ENCODE measurements at regions not wholly inside any gene's neighbourhood (a gene's known extent, or its start where the extent isn't known, plus 50 kb on each side); places are given as distances from the start of the nearest gene placed in this dataset.

- DNase-seq (ENCODE audit: low read depth in 2 of 2): no peak
Measured at GRCh38 chr1:208640295-208640694, 396.1 kb upstream of the PLXNA2 start.

GRCh38 chr1:208641579-208642280 lies 397.5 kb upstream of the PLXNA2 start:
- no peak for DNase-seq (ENCODE audit: low read depth in 2 of 2)

GRCh38 chr1:208643005-208643597 lies 398.9 kb upstream of the PLXNA2 start:
- DNase-seq (ENCODE audit: low read depth in 2 of 2): no peak

GRCh38 chr1:208644401-208645160 lies 400.4 kb upstream of the PLXNA2 start:
- DNase-seq (ENCODE audit: low read depth in 2 of 2): no peak

- no peak for DNase-seq (ENCODE audit: low read depth in 2 of 2)
Measured at GRCh38 chr1:208646431-208646830, 402.2 kb upstream of the PLXNA2 start.

- no peak for DNase-seq (ENCODE audit: low read depth in 2 of 2)
Measured at GRCh38 chr1:208648146-208648545, 404.0 kb upstream of the PLXNA2 start.

- peak in 1 of 2 donors; percentile 1 for DNase-seq (ENCODE audit: low read depth in 2 of 2)
Measured at GRCh38 chr1:208652296-208653160, 408.3 kb upstream of the PLXNA2 start.

- DNase-seq (ENCODE audit: low read depth in 2 of 2): no peak
Measured at GRCh38 chr1:208653426-208653825, 409.2 kb upstream of the PLXNA2 start.

- DNase-seq (ENCODE audit: low read depth in 2 of 2): no peak
Measured at GRCh38 chr1:208654241-208654640, 410.1 kb upstream of the PLXNA2 start.

- no peak for DNase-seq (ENCODE audit: low read depth in 2 of 2)
Measured at GRCh38 chr1:208665936-208666335, 421.8 kb upstream of the PLXNA2 start.

- no peak for DNase-seq (ENCODE audit: low read depth in 2 of 2)
Measured at GRCh38 chr1:208668991-208669390, 424.8 kb upstream of the PLXNA2 start.

GRCh38 chr1:208670778-208671177 lies 426.6 kb upstream of the PLXNA2 start:
- no peak for DNase-seq (ENCODE audit: low read depth in 2 of 2)

GRCh38 chr1:208681878-208682663 lies 437.9 kb upstream of the PLXNA2 start:
- no peak for DNase-seq (ENCODE audit: low read depth in 2 of 2)

GRCh38 chr1:208682664-208683013 lies 438.5 kb upstream of the PLXNA2 start:
- no peak for DNase-seq (ENCODE audit: low read depth in 2 of 2)

GRCh38 chr1:208683141-208683540 lies 439.0 kb upstream of the PLXNA2 start:
- no peak for DNase-seq (ENCODE audit: low read depth in 2 of 2)

GRCh38 chr1:208684192-208684591 lies 440.0 kb upstream of the PLXNA2 start:
- DNase-seq (ENCODE audit: low read depth in 2 of 2): no peak

- DNase-seq (ENCODE audit: low read depth in 2 of 2): no peak
Measured at GRCh38 chr1:208686592-208686991, 442.4 kb upstream of the PLXNA2 start.

- no peak for DNase-seq (ENCODE audit: low read depth in 2 of 2)
Measured at GRCh38 chr1:208688656-208689315, 444.6 kb upstream of the PLXNA2 start.

GRCh38 chr1:208691012-208691411 lies 446.8 kb upstream of the PLXNA2 start:
- no peak for DNase-seq (ENCODE audit: low read depth in 2 of 2)

- DNase-seq (ENCODE audit: low read depth in 2 of 2): no peak
Measured at GRCh38 chr1:208709981-208710380, 465.8 kb upstream of the PLXNA2 start.

GRCh38 chr1:208714323-208714722 lies 470.1 kb upstream of the PLXNA2 start:
- no peak for DNase-seq (ENCODE audit: low read depth in 2 of 2)

All from stimulated activated CD4-positive, alpha-beta T cell treated with anti-CD3 and anti-CD28 coated beads, Interleukin-4, amount 100 ng/mL, for 48 hours (primary cell).